ENCODE measurements at regions not wholly inside any gene's neighbourhood (a gene's known extent, or its start where the extent isn't known, plus 50 kb on each side); places are given as distances from the start of the nearest gene placed in this dataset.
A peak's percentile ranks its signal among the peaks of the same experiment; 100 is the strongest.

DNA sequence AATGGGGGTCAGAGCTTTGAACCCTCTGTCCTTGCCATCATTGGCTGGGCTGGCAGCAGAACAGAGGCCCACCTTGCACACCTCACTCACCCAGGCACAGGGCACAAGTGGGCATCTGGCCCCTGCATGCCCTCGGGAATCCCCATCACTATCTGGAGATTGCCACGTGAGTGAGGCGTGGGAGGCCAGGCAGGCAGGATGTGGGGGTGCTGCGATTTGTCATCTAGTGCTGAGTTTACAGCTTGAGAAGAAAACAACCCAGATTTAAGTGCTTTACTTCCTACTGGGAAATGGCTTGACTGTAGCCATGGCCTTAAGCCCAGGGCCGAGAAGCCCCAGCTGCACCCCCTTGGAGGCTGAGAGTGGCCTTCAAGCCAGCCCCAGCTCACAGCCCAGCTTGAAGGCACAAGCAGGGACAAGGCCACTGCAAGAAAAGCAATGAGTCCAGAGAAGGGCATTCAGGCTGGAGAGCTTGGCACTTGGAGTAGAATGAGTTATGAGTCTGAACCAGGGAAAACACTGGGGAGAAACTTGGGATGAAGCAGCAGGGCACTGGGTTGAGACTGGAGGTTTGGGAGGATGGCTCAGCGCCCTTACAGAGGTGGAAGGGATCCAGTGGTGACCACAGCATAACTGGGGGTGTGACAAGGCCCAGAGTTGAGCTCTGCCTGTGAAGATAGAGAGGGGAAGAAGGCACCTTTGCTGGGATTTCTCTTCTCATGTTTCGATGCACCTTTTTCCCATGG, 123.0 kb downstream of the CXCL12 start:
- Histone ChIP-seq H3K27ac (ENCODE audit: low read length) (peak overlapping the region; percentile 8; the same call in 1 of the 2 replicates), H3K4me2 (ENCODE audit: low read length) (no peak overlapping the region), H3K4me3 (ENCODE audit: low read length) (no peak overlapping the region), H3K9ac (ENCODE audit: low read length) (no peak overlapping the region), H3K9me3 (ENCODE audit: insufficient read depth, low read length) (no peaks in the 10 kb centered on the region), H3K36me3 (replicated peaks; ENCODE audit: low read depth, low read length) (no peaks in the 10 kb centered on the region), H3K27me3 (ENCODE audit: low read depth, low read length) (no peaks in the 10 kb centered on the region), H3K79me2 (ENCODE audit: low read length) (no peaks in the 10 kb centered on the region), H4K20me1 (ENCODE audit: insufficient read depth, low read length) (no peaks in the 10 kb centered on the region), H3K4me1 (ENCODE audit: low read length) (peaks cover 71% of the 10 kb centered on the region), H2AFZ (ENCODE audit: low read depth, low read length) (no peak overlapping the region)
- TF ChIP-seq EZH2phosphoT487 (IDR thresholded peaks at IDR 0.05; ENCODE audit: low read depth), result no peak
- TF ChIP-seq, protein P1, sequence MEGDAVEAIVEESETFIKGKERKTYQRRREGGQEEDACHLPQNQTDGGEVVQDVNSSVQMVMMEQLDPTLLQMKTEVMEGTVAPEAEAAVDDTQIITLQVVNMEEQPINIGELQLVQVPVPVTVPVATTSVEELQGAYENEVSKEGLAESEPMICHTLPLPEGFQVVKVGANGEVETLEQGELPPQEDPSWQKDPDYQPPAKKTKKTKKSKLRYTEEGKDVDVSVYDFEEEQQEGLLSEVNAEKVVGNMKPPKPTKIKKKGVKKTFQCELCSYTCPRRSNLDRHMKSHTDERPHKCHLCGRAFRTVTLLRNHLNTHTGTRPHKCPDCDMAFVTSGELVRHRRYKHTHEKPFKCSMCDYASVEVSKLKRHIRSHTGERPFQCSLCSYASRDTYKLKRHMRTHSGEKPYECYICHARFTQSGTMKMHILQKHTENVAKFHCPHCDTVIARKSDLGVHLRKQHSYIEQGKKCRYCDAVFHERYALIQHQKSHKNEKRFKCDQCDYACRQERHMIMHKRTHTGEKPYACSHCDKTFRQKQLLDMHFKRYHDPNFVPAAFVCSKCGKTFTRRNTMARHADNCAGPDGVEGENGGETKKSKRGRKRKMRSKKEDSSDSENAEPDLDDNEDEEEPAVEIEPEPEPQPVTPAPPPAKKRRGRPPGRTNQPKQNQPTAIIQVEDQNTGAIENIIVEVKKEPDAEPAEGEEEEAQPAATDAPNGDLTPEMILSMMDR (IDR thresholded peaks at IDR 0.05; ENCODE audit: low read depth, low read length), result no peak

DNA sequence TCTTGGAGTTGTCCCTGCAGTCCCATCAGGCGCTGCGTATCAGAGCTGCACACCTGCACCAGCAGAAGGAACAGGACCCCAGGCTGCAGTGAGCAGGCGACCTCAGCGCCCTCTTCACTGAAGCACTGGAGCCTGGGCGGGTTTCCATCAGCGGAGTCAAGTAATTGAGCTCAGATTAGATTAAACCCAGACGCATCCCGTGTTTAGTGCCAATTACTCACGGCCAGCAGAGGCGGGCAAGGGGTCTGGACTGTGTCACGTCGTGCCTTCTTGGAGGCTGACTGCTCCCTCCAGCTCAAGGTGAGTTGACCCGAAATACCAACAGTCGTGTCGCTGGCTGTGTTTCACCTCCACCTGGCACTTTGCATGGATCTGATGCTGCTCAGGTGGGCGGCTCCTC, 123.6 kb downstream of the CXCL12 start:
- peaks cover 71% of the 10 kb centered on the region for H3K4me1 ChIP-seq (ENCODE audit: low read length)
- H4K20me1 ChIP-seq (ENCODE audit: insufficient read depth, low read length), result no peaks in the 10 kb centered on the region
- H3K4me2 ChIP-seq (ENCODE audit: low read length), result 0 out of 2 replicates have a peak overlapping the region, but pooled peaks have one; percentile 52
- peak overlapping the region; percentile 46; the same call in 1 of the 2 replicates for H3K9ac ChIP-seq (ENCODE audit: low read length)
- no peaks in the 10 kb centered on the region for H3K79me2 ChIP-seq (ENCODE audit: low read length)
- no peak overlapping the region for H3K4me3 ChIP-seq (ENCODE audit: low read length)
- no peak overlapping the region; the same call in 1 of the 2 replicates for H2AFZ ChIP-seq (ENCODE audit: low read depth, low read length)
- no peaks in the 10 kb centered on the region for H3K27me3 ChIP-seq (ENCODE audit: low read depth, low read length)
- H3K9me3 ChIP-seq (ENCODE audit: insufficient read depth, low read length), result no peaks in the 10 kb centered on the region
- H3K27ac ChIP-seq (ENCODE audit: low read length), result peak overlapping the region; percentile 52; the same call in 1 of the 2 replicates
- H3K36me3 ChIP-seq (replicated peaks; ENCODE audit: low read depth, low read length), result no peaks in the 10 kb centered on the region
- TF ChIP-seq, protein P1 (IDR thresholded peaks at IDR 0.05; ENCODE audit: low read depth, low read length), result no peak
- TF ChIP-seq EZH2phosphoT487 (IDR thresholded peaks at IDR 0.05; ENCODE audit: low read depth), result no peak

GRCh38 chr10:44260286-44260928, 124.5 kb downstream of the CXCL12 start:
- Histone ChIP-seq H3K4me2 (ENCODE audit: low read length) (peak overlapping the region; percentile 52), H3K4me3 (ENCODE audit: low read length) (no peak overlapping the region; the same call in 1 of the 2 replicates), H3K9ac (ENCODE audit: low read length) (peak overlapping the region; percentile 46; the same call in 1 of the 2 replicates), H2AFZ (ENCODE audit: low read depth, low read length) (peak overlapping the region; percentile 81; the same call in 1 of the 2 replicates), H3K36me3 (replicated peaks; ENCODE audit: low read depth, low read length) (no peaks in the 10 kb centered on the region), H3K4me1 (ENCODE audit: low read length) (peaks cover 71% of the 10 kb centered on the region), H4K20me1 (ENCODE audit: insufficient read depth, low read length) (no peaks in the 10 kb centered on the region), H3K27me3 (ENCODE audit: low read depth, low read length) (no peaks in the 10 kb centered on the region), H3K79me2 (ENCODE audit: low read length) (no peaks in the 10 kb centered on the region), H3K27ac (ENCODE audit: low read length) (peak overlapping the region; percentile 52), H3K9me3 (ENCODE audit: insufficient read depth, low read length) (no peaks in the 10 kb centered on the region)
- TF ChIP-seq EZH2phosphoT487 (IDR thresholded peaks at IDR 0.05; ENCODE audit: low read depth), result no peak
- TF ChIP-seq, protein P1 (IDR thresholded peaks at IDR 0.05; ENCODE audit: low read depth, low read length), result no peak
